Thyroid gland (tissue), 4 donors: ENCODE measurements at regions not wholly inside any gene's neighbourhood (a gene's known extent, or its start where the extent isn't known, plus 50 kb on each side); places are given as distances from the start of the nearest gene placed in this dataset.

ENCODE experiments used
- DNase-seq, 2 donors: peaks; one replicate each; pipeline ENCODE4 v3.0.0-alpha.2; 2019
- H3K27ac ChIP-seq, 3 donors: fragments of 200-600 bp; sonication (generic); 1 replicate in 2 of 3; 2 replicates in 1 of 3; pipeline ENCODE4 v1.5.1; 2016 to 2019; ENCODE audit warnings: mild to moderate bottlenecking in 1 of 3, moderate library complexity in 1 of 3
- H3K27me3 ChIP-seq: fragments of 200-600 bp; sonication (generic); one replicate; pipeline ENCODE4 v1.5.1; 2019
- H3K36me3 ChIP-seq, 2 donors: fragments of 200-600 bp; sonication (generic); one replicate each; pipeline ENCODE4 v1.5.1; 2016 to 2019
- H3K4me1 ChIP-seq, 2 donors: fragments of 200-600 bp; sonication (generic); one replicate each; pipeline ENCODE4 v1.5.1; 2017 to 2019
- H3K4me3 ChIP-seq, 3 donors: fragments of 200-600 bp; sonication (generic); replicated peaks in 1 of 3; 1 replicate in 2 of 3; 2 replicates in 1 of 3; pipeline ENCODE4 v1.5.1; 2016; ENCODE audit warnings: mild to moderate bottlenecking in 1 of 3
- H3K9me3 ChIP-seq: fragments of 200-600 bp; sonication (generic); one replicate; pipeline ENCODE4 v1.5.1; 2017
- POLR2A ChIP-seq, 2 donors: fragments of 450-650 bp; IDR thresholded peaks; one replicate each; pipeline ENCODE4 v1.6.1; 2017; ENCODE audit warnings: antibody characterized with exemption in 2 of 2, mild to moderate bottlenecking in 2 of 2, moderate library complexity in 1 of 2
- WGBS, 2 donors: methylation state at CpG; one replicate each; pipeline ENCODE4 v1.1.5; 2017; 5-methylcytosine and 5-hydroxymethylcytosine counted together
- intact Hi-C: fragments of 100-400 bp; cut with DNase I; formaldehyde crosslinking; loops from one replicate; pipeline ENCODE4 v1.15.1; 2023
- TF ChIP-seq, protein P1 (sequence below), 6 experiments: fragments of 200-600 bp in 3 of 6; fragments of 450-650 bp in 3 of 6; sonication (generic) in 3 of 6; IDR thresholded peaks; one replicate each; pipeline ENCODE4 v1.5.1; 2016 to 2019; ENCODE audit warnings: antibody characterized with exemption in 6 of 6, mild to moderate bottlenecking in 2 of 6, inconsistent platforms in 1 of 6, moderate library complexity in 1 of 6

DNA sequence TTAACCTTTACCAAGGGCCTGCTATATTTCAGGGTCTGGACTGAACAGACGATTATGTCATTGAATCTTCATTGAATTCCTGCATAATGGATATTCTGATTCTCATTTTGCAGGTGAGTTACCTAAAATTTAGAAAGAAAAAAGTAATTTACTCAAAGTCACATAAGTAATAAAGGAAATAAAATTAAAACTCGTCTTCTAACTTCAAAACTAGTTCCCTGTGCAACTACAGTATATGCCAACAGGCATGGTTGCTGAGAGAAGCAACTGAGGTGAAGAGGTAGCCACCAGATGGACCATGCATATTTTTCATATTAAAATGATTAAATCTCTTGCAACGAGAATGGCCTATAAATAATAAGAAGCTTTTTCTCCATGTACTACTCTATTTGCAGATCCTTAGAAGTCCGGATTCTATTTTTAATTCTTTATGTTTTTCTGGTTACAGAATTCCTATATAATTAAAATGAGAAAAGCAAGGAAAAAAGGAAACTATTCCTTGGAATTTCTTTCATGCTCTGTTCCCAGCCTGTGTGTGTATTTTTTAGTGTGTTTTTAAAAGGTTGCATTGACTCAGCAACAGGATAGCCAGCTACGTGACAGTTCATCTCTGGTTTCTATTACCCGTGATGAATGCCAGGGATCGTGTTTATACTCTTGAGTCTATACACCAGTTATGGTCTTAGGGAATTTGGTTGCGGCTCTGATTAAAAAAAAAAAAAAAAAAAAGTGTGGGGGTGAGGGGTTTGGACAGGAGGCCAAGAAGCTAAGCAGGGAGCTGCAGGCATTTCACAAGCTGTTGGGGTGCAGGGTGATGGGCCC, 186.8 kb downstream of the ETS1 start:
- Histone ChIP-seq H3K4me3 (no peak overlapping the region), H3K4me1 (peaks cover 5 to 7% of the 10 kb centered on the region in 2 donors), H3K27ac (no peak overlapping the region), H3K9me3 (no peaks in the 10 kb centered on the region), H3K36me3 (no peaks in the 10 kb centered on the region), H3K27me3 (no peaks in the 10 kb centered on the region)
- TF ChIP-seq, protein P1, sequence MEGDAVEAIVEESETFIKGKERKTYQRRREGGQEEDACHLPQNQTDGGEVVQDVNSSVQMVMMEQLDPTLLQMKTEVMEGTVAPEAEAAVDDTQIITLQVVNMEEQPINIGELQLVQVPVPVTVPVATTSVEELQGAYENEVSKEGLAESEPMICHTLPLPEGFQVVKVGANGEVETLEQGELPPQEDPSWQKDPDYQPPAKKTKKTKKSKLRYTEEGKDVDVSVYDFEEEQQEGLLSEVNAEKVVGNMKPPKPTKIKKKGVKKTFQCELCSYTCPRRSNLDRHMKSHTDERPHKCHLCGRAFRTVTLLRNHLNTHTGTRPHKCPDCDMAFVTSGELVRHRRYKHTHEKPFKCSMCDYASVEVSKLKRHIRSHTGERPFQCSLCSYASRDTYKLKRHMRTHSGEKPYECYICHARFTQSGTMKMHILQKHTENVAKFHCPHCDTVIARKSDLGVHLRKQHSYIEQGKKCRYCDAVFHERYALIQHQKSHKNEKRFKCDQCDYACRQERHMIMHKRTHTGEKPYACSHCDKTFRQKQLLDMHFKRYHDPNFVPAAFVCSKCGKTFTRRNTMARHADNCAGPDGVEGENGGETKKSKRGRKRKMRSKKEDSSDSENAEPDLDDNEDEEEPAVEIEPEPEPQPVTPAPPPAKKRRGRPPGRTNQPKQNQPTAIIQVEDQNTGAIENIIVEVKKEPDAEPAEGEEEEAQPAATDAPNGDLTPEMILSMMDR (IDR thresholded peaks at IDR 0.05): no peak
- TF ChIP-seq POLR2A (IDR thresholded peaks at IDR 0.05): no peak
- intact Hi-C loops: no loop called here
- no peak for DNase-seq
- 85 to 87% methylated on average over 8 of the region's 8 CpGs for whole genome bisulfite sequencing, 2 donors

DNA sequence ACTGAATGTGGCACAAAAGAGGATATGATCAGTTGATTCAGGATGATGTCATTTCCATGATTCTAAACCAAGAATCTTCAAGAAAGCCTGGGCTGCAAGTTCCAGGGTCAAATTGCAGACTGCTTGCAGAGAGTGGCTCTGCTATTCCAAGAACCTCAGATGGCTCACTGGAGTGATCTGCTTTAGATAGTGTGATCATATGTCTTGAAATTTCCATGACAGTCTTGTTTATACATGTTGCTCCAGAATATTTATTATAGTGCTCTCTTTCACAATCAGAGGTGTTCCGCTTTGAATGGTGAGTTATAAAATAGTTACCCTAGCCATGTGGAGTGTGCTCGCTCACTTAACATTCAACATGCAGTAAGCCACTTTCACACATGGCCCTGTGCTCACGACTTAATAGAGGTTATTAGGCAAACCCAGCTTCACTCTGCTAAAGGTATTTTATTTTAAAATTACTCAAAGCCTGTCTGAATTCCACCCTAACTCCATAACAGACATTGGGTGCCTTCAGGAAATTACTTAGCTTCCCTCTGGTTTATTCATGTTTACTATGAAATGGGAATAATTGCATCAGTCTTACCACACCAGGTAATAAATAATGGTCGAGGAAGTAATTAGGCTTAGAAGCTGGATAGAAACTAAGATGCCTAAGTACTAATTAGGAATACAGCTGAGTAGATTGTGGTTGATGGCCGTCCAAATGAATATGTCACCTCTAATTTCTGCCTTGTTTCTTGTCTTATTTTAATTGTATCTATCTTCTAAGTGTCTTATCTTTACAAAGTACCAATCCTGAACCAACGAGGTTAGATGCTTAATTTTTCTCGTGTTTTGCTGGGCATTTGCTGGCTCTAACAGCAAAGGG, 187.9 kb downstream of the ETS1 start:
- no peaks in the 10 kb centered on the region for H3K9me3 ChIP-seq
- H3K36me3 ChIP-seq: no peaks in the 10 kb centered on the region
- DNase-seq: no peak
- TF ChIP-seq, protein P1 (IDR thresholded peaks at IDR 0.05): no peak
- TF ChIP-seq POLR2A (IDR thresholded peaks at IDR 0.05): no peak
- no peak overlapping the region for H3K27ac ChIP-seq
- peaks cover 0 to 7% of the 10 kb centered on the region in 2 donors for H3K4me1 ChIP-seq
- intact Hi-C loops: no loop called here
- no peaks in the 10 kb centered on the region for H3K27me3 ChIP-seq
- no peak overlapping the region for H3K4me3 ChIP-seq
- WGBS, 2 donors: 89 to 92% methylated on average over 7 of the region's 7 CpGs

DNA sequence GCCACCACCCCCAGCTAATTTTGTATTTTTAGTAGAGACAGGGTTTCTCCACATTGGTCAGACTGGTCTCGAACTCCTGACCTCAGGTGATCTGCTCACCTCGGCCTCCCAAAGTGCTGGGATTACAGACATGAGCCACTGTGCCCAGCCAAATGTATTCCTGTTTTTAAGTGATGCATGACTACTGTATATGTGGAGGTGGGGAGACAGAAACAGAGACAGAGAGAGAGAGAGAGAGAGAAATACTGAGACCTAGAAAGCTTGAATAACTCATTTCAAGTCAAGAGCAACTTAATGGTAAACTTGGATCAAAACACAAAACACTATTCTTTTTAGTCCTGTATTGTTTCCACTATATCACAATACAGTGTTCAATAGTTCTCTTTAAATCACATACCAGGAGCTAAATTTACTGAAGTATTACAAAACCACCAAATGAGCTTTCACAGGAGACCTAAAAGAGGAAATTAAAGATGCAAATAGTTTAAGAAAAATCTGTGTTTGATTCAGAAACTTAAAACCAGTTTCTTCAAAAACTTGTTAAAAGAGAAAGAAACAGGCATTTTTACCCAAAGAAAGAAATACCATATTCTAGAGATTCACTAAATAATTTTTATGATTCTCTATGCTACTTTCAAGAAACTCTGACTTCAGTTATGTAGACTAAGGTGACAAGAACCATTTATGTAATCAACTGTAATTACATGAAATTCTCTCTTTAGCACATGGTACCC, 188.7 kb downstream of the ETS1 start:
- H3K4me1 ChIP-seq: peaks cover 5 to 7% of the 10 kb centered on the region in 2 donors
- H3K4me3 ChIP-seq: no peak overlapping the region
- no peaks in the 10 kb centered on the region for H3K36me3 ChIP-seq
- H3K27ac ChIP-seq: no peak overlapping the region
- no peaks in the 10 kb centered on the region for H3K27me3 ChIP-seq
- no peak for DNase-seq
- WGBS, 2 donors: 92 to 97% methylated on average over 2 of the region's 2 CpGs
- H3K9me3 ChIP-seq: no peaks in the 10 kb centered on the region
- no peak for TF ChIP-seq POLR2A (IDR thresholded peaks at IDR 0.05)
- TF ChIP-seq, protein P1 (IDR thresholded peaks at IDR 0.05): no peak
- intact Hi-C loops: no loop called here

DNA sequence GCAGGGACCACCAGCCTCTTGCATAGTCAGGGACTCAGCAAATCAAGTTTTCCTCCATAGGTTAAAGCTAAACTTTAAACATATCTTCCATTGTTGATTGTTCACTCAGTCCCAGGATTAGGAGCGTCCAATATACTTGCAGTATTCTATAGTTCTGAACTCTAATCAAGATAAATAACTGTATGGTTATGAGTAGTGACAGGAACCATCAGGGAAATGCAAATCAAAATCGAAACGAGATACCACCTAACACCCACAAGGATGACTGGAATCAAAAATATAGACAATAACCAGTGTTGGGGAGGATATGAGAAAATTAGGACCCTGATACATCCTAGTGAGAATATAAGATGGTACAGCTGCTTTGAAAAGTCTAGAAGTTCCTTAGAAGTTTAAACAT, 190.0 kb downstream of the ETS1 start:
- Histone ChIP-seq H3K4me1 (peaks cover 6 to 9% of the 10 kb centered on the region in 2 donors), H3K36me3 (no peaks in the 10 kb centered on the region), H3K9me3 (no peaks in the 10 kb centered on the region), H3K27ac (no peak overlapping the region), H3K4me3 (no peak overlapping the region), H3K27me3 (no peaks in the 10 kb centered on the region)
- intact Hi-C loops: no loop called here
- TF ChIP-seq, protein P1 (IDR thresholded peaks at IDR 0.05): no peak
- no peak for TF ChIP-seq POLR2A (IDR thresholded peaks at IDR 0.05)
- DNase-seq: no peak
- WGBS, 2 donors: 91 to 95% methylated on average over 3 of the region's 3 CpGs
